OCI-LY1 (cell line): ENCODE measurements at regions not wholly inside any gene's neighbourhood (a gene's known extent, or its start where the extent isn't known, plus 50 kb on each side); places are given as distances from the start of the nearest gene placed in this dataset.

ENCODE experiments used
- H2AFZ ChIP-seq: fragments of 200-600 bp; sonication (generic), shearing (Covaris generic); 2 replicates; pipeline ENCODE4 v1.6.0; 2014; ENCODE audit warnings: antibody characterized with exemption, mild to moderate bottlenecking, low read length
- H3F3A ChIP-seq: fragments of 200-600 bp; sonication (generic), shearing (Covaris generic); 2 replicates; pipeline ENCODE4 v1.6.0; 2014; ENCODE audit warnings: mild to moderate bottlenecking, antibody characterized with exemption, low read length, moderate library complexity; ENCODE audit not compliant: insufficient read depth
- H3K27ac ChIP-seq: fragments of 200-600 bp; sonication (generic); 2 replicates; pipeline ENCODE4 v1.5.1; 2014; ENCODE audit warnings: low read length, mixed run types, mild to moderate bottlenecking, low read depth; ENCODE audit not compliant: poor library complexity, severe bottlenecking
- H3K27me3 ChIP-seq: fragments of 200-600 bp; sonication (generic); 2 replicates; pipeline ENCODE4 v1.6.0; 2014; ENCODE audit warnings: antibody characterized with exemption, mild to moderate bottlenecking, low read length, moderate library complexity; ENCODE audit not compliant: insufficient read depth
- H3K36me3 ChIP-seq: fragments of 200-600 bp; sonication (generic); 2 replicates; pipeline ENCODE4 v1.6.1; 2014; ENCODE audit warnings: mild to moderate bottlenecking, antibody characterized with exemption, low read length, moderate library complexity, mixed read lengths; ENCODE audit not compliant: insufficient read depth
- H3K4me1 ChIP-seq: fragments of 200-600 bp; sonication (generic); 2 replicates; pipeline ENCODE4 v1.5.1; 2014; ENCODE audit warnings: mild to moderate bottlenecking, low read length, moderate library complexity; ENCODE audit not compliant: insufficient read depth, severe bottlenecking
- H3K4me2 ChIP-seq: fragments of 200-600 bp; sonication (generic), shearing (Covaris generic); 2 replicates; pipeline ENCODE4 v1.6.1; 2014; ENCODE audit warnings: low read length
- H3K4me3 ChIP-seq: fragments of 200-600 bp; sonication (generic); 2 replicates; pipeline ENCODE4 v1.5.1; 2014; ENCODE audit warnings: low read length, low read depth, mild to moderate bottlenecking, mixed read lengths; ENCODE audit not compliant: poor library complexity, severe bottlenecking
- H3K79me2 ChIP-seq: fragments of 200-600 bp; shearing (Covaris generic); 2 replicates; pipeline ENCODE4 v1.6.1; 2016; ENCODE audit warnings: mixed run types, low read length, mixed read lengths; ENCODE audit not compliant: insufficient read depth
- H3K9ac ChIP-seq: fragments of 200-600 bp; sonication (generic), shearing (Covaris generic); 2 replicates; pipeline ENCODE4 v1.6.1; 2014; ENCODE audit warnings: mild to moderate bottlenecking, low read length, mixed read lengths
- H3K9me2 ChIP-seq: fragments of 200-600 bp; sonication (generic), shearing (Covaris generic); 2 replicates; pipeline ENCODE4 v1.6.1; 2014; ENCODE audit warnings: low read depth, mild to moderate bottlenecking, low read length, mixed read lengths
- H3K9me3 ChIP-seq: fragments of 200-600 bp; shearing (Covaris generic); 2 replicates; pipeline ENCODE4 v1.6.1; 2014; ENCODE audit warnings: low read length, mixed read lengths
- H4K20me1 ChIP-seq: fragments of 200-600 bp; sonication (generic), shearing (Covaris generic); 2 replicates; pipeline ENCODE4 v1.6.0; 2016; ENCODE audit warnings: mild to moderate bottlenecking, low read length; ENCODE audit not compliant: insufficient read depth
- EZH2 ChIP-seq: fragments of 200-600 bp; sonication (generic), shearing (Covaris generic); IDR thresholded peaks from 2 replicates; pipeline ENCODE4 v1.8.0; 2017; ENCODE audit warnings: borderline replicate concordance, mixed run types, mild to moderate bottlenecking, antibody characterized with exemption, low read length, moderate library complexity, mixed read lengths
- TF ChIP-seq, protein P1 (sequence below): fragments of 200-600 bp; sonication (generic), shearing (Covaris generic); IDR thresholded peaks from 2 replicates; pipeline ENCODE4 v1.5.1; 2017; ENCODE audit warnings: mild to moderate bottlenecking, antibody characterized with exemption, low read length, moderate library complexity, mixed read lengths

DNA sequence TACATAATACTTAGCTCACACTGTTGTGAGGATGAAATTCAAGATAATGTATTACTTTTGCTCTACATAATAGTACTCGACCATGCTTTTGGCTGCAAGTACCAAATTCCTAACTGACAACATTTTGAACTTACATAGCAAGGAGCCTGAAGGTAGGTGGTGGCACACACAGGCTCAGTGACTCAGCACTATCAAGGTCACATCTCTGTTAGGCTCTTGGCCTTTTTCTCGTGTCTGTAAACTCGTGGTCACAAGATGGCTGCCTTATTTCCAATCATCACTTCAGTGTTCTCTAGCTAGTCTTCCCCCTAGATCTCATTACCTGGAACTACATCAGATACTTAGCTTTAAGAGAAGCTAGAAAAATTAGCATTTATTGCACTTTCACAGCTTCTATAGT is 61.4 kb upstream of the ABCB5 start:
- no peaks in the 10 kb centered on the region for H3K79me2 ChIP-seq
- no peaks in the 10 kb centered on the region for H3K27me3 ChIP-seq
- H3K27ac ChIP-seq = no peak overlapping the region
- H2AFZ ChIP-seq = no peak overlapping the region
- no peak overlapping the region for H3K9ac ChIP-seq
- H3F3A ChIP-seq = no peaks in the 10 kb centered on the region
- TF ChIP-seq, protein P1, sequence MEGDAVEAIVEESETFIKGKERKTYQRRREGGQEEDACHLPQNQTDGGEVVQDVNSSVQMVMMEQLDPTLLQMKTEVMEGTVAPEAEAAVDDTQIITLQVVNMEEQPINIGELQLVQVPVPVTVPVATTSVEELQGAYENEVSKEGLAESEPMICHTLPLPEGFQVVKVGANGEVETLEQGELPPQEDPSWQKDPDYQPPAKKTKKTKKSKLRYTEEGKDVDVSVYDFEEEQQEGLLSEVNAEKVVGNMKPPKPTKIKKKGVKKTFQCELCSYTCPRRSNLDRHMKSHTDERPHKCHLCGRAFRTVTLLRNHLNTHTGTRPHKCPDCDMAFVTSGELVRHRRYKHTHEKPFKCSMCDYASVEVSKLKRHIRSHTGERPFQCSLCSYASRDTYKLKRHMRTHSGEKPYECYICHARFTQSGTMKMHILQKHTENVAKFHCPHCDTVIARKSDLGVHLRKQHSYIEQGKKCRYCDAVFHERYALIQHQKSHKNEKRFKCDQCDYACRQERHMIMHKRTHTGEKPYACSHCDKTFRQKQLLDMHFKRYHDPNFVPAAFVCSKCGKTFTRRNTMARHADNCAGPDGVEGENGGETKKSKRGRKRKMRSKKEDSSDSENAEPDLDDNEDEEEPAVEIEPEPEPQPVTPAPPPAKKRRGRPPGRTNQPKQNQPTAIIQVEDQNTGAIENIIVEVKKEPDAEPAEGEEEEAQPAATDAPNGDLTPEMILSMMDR = no peak
- no peak for TF ChIP-seq EZH2
- no peaks in the 10 kb centered on the region for H3K4me1 ChIP-seq
- no peaks in the 10 kb centered on the region for H3K9me3 ChIP-seq
- no peak overlapping the region for H3K4me3 ChIP-seq
- no peaks in the 10 kb centered on the region for H3K36me3 ChIP-seq
- no peak overlapping the region for H3K4me2 ChIP-seq
- H3K9me2 ChIP-seq = no peaks in the 10 kb centered on the region
- H4K20me1 ChIP-seq = no peaks in the 10 kb centered on the region

- H4K20me1 ChIP-seq = no peaks in the 10 kb centered on the region
- no peak overlapping the region for H3K4me3 ChIP-seq
- H3F3A ChIP-seq = no peaks in the 10 kb centered on the region
- H3K9me2 ChIP-seq = no peaks in the 10 kb centered on the region
- TF ChIP-seq EZH2 = no peak
- TF ChIP-seq, protein P1 = no peak
- no peaks in the 10 kb centered on the region for H3K4me1 ChIP-seq
- no peak overlapping the region for H3K27ac ChIP-seq
- no peaks in the 10 kb centered on the region for H3K27me3 ChIP-seq
- H2AFZ ChIP-seq = no peak overlapping the region
- H3K79me2 ChIP-seq = no peaks in the 10 kb centered on the region
- H3K9ac ChIP-seq = no peak overlapping the region
- H3K36me3 ChIP-seq = no peaks in the 10 kb centered on the region
- H3K4me2 ChIP-seq = no peak overlapping the region
- H3K9me3 ChIP-seq = no peaks in the 10 kb centered on the region
These were observed 59.4 kb upstream of the ABCB5 start for GRCh38 chr7:20556091-20556490.

DNA sequence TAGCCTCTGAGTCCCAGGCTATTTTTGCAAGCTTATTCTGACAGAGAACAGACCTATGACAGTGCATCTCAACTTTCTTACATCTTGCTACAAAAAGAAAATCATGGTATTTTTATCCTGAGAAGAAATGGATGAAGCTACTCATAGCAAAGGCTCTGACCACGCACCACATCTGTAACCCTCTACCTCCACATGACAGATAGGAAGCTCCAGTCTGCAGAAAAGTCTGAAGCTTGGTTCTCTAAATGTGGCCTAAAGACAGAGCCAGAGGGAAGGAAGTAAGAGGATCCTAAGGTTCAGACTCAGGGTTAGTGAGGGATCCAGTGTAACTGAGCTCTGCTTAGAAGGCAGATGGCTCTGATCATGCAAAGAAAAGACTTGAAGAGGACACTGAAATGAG is 58.4 kb upstream of the ABCB5 start:
- Histone ChIP-seq H2AFZ (no peak overlapping the region), H3K4me1 (no peaks in the 10 kb centered on the region), H3K79me2 (no peaks in the 10 kb centered on the region), H3K36me3 (no peaks in the 10 kb centered on the region), H3K27me3 (no peaks in the 10 kb centered on the region), H3K9me2 (no peaks in the 10 kb centered on the region), H3K4me2 (no peak overlapping the region), H3K27ac (no peak overlapping the region), H3K4me3 (no peak overlapping the region), H4K20me1 (no peaks in the 10 kb centered on the region), H3K9ac (no peak overlapping the region), H3K9me3 (no peaks in the 10 kb centered on the region), H3F3A (no peaks in the 10 kb centered on the region)
- no peak for TF ChIP-seq EZH2
- TF ChIP-seq, protein P1 = no peak
